ENCODE measurements at regions not wholly inside any gene's neighbourhood (a gene's known extent, or its start where the extent isn't known, plus 50 kb on each side); places are given as distances from the start of the nearest gene placed in this dataset.

DNA sequence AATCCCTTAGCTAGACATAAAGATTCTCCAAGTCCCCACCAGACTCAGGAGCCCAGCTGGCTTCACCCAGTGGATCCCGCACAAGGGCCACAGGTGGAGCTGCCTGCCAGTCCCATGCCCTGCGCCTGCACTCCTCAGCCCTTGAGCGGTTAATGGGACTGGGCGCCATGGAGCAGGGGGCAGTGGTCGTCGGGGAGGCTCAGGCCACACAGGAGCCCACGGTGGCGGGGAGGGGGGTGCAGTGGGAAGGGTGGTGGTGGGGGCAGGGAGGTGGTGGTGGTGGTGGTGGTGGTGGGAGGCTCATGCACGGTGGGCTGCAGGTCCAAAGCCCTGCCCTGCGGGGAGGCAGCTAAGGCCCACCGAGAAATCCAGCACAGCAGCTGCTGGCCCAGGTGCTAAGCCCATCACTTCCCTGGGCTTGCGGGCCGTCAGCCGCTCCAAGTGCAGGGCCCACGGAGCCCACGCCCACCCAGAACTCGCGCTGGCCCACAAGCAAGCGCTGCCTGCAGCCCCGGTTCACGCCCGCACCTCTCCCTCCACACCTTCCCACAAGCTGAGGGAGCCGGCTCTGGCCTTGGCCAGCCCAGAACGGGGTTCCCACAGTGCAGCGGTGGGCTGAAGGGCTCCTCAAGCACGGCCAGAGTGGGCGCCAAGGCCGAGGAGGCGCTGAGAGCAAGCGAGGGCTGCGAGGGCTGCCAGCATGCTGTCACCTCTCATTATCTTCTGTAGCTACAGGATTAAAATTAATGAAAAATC, 732.5 kb upstream of the POM121L12 start:
- no peaks in the 10 kb centered on the region for H3K27me3 Mint-ChIP-seq
- no peaks in the 10 kb centered on the region for H3K4me1 Mint-ChIP-seq
- H3K4me3 Mint-ChIP-seq = no peak overlapping the region
- H3K9me3 Mint-ChIP-seq = peaks cover 11% of the 10 kb centered on the region
- H3K27ac Mint-ChIP-seq = no peak overlapping the region
- H3K36me3 Mint-ChIP-seq = no peaks in the 10 kb centered on the region

DNA sequence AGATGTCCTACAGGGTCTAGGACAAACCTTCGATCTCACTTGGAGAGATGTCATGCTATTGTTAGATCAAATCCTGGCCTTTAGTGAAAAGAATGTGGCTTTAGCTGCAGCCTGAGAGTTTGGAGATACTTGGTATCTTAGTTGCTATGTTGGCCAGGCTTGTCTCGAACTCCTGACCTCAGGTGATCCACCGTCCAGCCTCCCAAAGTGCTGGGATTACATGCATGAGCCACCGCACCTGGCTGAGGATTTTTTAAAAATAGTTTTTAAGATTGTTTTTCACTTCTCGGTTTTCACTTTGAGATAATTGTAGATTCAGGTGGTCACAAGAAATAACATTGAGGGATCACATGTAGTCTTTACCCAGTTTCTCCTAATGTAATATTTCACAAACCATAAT, 738.3 kb upstream of the POM121L12 start:
- H3K9me3 Mint-ChIP-seq = peaks cover 11% of the 10 kb centered on the region
- H3K36me3 Mint-ChIP-seq = no peaks in the 10 kb centered on the region
- H3K27me3 Mint-ChIP-seq = no peaks in the 10 kb centered on the region
- H3K4me1 Mint-ChIP-seq = no peaks in the 10 kb centered on the region
- H3K4me3 Mint-ChIP-seq = no peak overlapping the region
- H3K27ac Mint-ChIP-seq = no peak overlapping the region

- Mint-ChIP-seq H3K27ac (no peak overlapping the region), H3K27me3 (no peaks in the 10 kb centered on the region), H3K4me1 (no peaks in the 10 kb centered on the region), H3K36me3 (no peaks in the 10 kb centered on the region), H3K9me3 (no peaks in the 10 kb centered on the region), H3K4me3 (no peak overlapping the region)
Observed at GRCh38 chr7:52294942-52295341, 740.5 kb upstream of the POM121L12 start.

GRCh38 chr7:52289247-52289646, 746.2 kb upstream of the POM121L12 start:
- Mint-ChIP-seq H3K27me3 (no peaks in the 10 kb centered on the region), H3K9me3 (no peaks in the 10 kb centered on the region), H3K4me3 (no peak overlapping the region), H3K36me3 (no peaks in the 10 kb centered on the region), H3K4me1 (no peaks in the 10 kb centered on the region), H3K27ac (no peak overlapping the region)

- Mint-ChIP-seq H3K4me3 (no peak overlapping the region), H3K36me3 (no peaks in the 10 kb centered on the region), H3K4me1 (no peaks in the 10 kb centered on the region), H3K27me3 (no peaks in the 10 kb centered on the region), H3K27ac (no peak overlapping the region), H3K9me3 (no peaks in the 10 kb centered on the region)
Observed at GRCh38 chr7:52287698-52288097, 747.7 kb upstream of the POM121L12 start.

GRCh38 chr7:52285689-52286088, 749.7 kb upstream of the POM121L12 start:
- H3K27ac Mint-ChIP-seq = no peak overlapping the region
- H3K4me1 Mint-ChIP-seq = no peaks in the 10 kb centered on the region
- H3K27me3 Mint-ChIP-seq = no peaks in the 10 kb centered on the region
- H3K4me3 Mint-ChIP-seq = no peak overlapping the region
- H3K36me3 Mint-ChIP-seq = no peaks in the 10 kb centered on the region
- no peaks in the 10 kb centered on the region for H3K9me3 Mint-ChIP-seq

GRCh38 chr7:52283335-52283734, 752.1 kb upstream of the POM121L12 start:
- H3K27ac Mint-ChIP-seq = no peak overlapping the region
- H3K4me3 Mint-ChIP-seq = no peak overlapping the region
- no peaks in the 10 kb centered on the region for H3K9me3 Mint-ChIP-seq
- no peaks in the 10 kb centered on the region for H3K36me3 Mint-ChIP-seq
- H3K4me1 Mint-ChIP-seq = no peaks in the 10 kb centered on the region
- no peaks in the 10 kb centered on the region for H3K27me3 Mint-ChIP-seq

DNA sequence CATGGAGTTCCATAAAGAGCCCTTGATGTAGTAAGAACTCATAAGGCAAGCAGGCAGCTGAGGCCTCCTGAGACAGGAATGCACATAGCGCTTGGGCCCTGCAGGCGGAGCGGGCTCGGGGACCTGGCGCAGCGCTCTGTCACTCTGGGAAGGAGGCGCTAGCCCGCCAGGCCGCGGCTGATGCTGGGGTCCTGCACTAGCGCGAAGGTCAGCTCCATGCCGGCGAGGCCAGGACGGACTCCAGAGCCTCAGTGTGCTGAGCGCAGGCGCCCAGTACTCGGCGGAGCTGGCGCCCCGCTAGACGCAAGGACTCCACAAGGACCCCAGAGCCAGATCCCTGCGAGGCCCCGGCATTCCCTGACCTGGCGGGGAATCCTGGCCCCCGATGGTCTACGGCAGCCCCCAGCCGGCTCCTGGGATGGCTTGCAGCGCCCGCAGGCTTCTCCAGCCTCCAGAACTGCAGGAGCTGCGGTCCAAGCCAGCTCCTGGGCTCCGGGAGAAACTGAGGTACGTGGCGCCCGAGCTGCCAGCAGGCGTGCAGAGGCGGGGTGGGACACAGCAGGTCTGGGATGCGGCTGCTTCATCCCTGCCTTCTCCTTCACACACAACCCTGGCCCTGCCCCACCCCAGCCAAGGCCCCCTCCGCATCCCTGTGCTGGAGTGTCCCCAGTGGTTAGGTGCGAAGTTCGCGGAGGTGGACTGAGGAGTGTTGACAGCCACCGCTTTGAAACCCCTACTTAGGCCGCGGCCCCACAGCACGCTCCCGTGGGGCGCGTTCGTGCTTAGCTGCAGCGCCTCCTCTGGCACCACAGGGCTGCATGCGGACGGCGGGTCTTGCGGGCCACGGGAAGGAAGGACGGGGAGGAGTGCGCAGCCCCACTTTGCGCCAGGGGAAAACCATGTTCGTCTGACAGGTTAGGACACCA, 761.5 kb upstream of the POM121L12 start:
- Mint-ChIP-seq H3K27me3 (no peaks in the 10 kb centered on the region), H3K4me1 (no peaks in the 10 kb centered on the region), H3K27ac (no peak overlapping the region), H3K36me3 (no peaks in the 10 kb centered on the region), H3K4me3 (no peak overlapping the region), H3K9me3 (no peaks in the 10 kb centered on the region)

DNA sequence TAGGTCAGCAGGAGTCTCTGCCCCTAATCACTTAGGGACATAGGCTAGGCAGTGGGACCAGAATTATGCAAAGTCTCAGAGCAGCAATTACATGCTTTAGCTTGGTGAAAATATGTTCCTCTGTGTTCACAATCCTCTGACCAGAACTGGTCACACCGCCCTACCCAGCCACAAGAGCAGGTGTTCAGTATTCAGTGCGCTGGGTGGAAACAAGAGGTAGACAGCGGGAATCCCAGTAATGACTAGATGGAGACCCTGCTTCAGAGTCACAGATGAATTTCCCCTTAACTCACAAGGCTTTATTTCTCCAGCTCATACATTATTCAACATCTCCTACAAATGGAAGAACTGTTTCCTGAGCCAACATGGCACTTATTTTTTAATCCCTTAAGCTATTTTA, 763.7 kb upstream of the POM121L12 start:
- Mint-ChIP-seq H3K27ac (no peak overlapping the region), H3K9me3 (no peaks in the 10 kb centered on the region), H3K36me3 (no peaks in the 10 kb centered on the region), H3K27me3 (no peaks in the 10 kb centered on the region), H3K4me3 (no peak overlapping the region), H3K4me1 (no peaks in the 10 kb centered on the region)

DNA sequence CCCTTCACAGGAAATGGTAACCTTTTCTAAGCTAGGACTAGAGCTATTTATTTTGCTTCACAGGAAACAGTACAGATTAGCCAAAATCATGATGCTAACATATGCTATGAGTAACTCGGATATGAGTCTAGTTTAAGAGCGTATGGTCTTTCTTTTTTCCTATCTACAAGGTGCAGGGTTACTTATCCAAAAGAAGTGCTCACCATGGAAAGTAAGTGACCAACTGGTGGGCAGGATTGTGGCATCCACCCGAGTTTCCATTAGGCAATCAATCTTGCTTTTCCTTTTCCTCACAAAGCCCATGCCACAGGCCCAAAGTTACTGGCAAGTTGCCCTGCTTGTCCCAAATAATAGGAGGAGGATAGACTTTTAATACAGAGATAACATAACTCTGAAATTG, 765.1 kb upstream of the POM121L12 start:
- Mint-ChIP-seq H3K9me3 (no peaks in the 10 kb centered on the region), H3K27ac (no peak overlapping the region), H3K36me3 (no peaks in the 10 kb centered on the region), H3K27me3 (no peaks in the 10 kb centered on the region), H3K4me3 (no peak overlapping the region), H3K4me1 (no peaks in the 10 kb centered on the region)

- no peaks in the 10 kb centered on the region for H3K9me3 Mint-ChIP-seq
- H3K27me3 Mint-ChIP-seq = no peaks in the 10 kb centered on the region
- H3K27ac Mint-ChIP-seq = no peak overlapping the region
- H3K36me3 Mint-ChIP-seq = no peaks in the 10 kb centered on the region
- no peak overlapping the region for H3K4me3 Mint-ChIP-seq
- no peaks in the 10 kb centered on the region for H3K4me1 Mint-ChIP-seq
Observed at GRCh38 chr7:52269669-52270068, 765.8 kb upstream of the POM121L12 start.

DNA sequence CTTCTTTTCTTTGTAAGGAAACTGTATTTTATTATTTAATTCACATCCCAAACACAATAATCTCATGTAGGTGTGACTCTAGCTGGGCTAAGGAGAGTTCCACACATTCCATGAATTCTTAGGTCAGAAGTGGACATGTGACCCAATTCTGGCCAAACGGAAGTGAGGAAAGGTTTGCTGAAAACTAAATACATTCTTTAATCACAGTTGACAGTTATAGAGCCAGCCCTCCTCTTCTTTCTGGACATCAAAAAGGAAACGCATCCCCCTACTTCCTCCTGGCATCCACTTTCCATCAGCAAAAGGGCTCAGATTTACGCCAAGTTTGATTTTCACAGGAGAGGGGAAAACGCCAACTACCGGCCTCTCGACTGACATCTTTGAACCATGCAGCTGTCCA, 774.4 kb upstream of the POM121L12 start:
- H3K4me3 Mint-ChIP-seq = no peak overlapping the region
- H3K9me3 Mint-ChIP-seq = peaks cover 8% of the 10 kb centered on the region
- no peaks in the 10 kb centered on the region for H3K36me3 Mint-ChIP-seq
- no peaks in the 10 kb centered on the region for H3K4me1 Mint-ChIP-seq
- no peak overlapping the region for H3K27ac Mint-ChIP-seq
- H3K27me3 Mint-ChIP-seq = no peaks in the 10 kb centered on the region

- no peaks in the 10 kb centered on the region for H3K27me3 Mint-ChIP-seq
- H3K27ac Mint-ChIP-seq = no peak overlapping the region
- H3K4me3 Mint-ChIP-seq = no peak overlapping the region
- peaks cover 8% of the 10 kb centered on the region for H3K9me3 Mint-ChIP-seq
- H3K4me1 Mint-ChIP-seq = no peaks in the 10 kb centered on the region
- H3K36me3 Mint-ChIP-seq = no peaks in the 10 kb centered on the region
Observed at GRCh38 chr7:52260046-52260665, 775.3 kb upstream of the POM121L12 start.

DNA sequence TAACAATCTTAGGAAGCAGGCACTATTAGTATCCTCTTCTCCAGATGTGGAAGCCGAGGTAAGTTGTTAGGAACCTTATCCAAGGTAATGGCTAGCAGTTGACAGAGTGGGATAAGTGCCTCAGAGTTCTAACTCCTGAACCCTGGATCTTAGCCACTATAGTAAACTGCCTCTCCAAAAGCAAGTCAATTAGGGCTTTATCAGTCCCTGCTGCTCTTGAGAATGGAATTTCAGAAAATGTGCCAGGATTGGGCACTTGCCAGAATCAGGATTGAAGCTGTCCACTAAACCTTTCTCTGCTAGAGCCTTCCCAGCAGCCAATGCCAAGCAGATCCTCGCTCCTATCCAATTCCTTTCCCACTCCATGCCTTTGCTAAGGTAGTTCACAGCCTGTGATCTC, 777.5 kb upstream of the POM121L12 start:
- Mint-ChIP-seq H3K4me3 (no peak overlapping the region), H3K36me3 (no peaks in the 10 kb centered on the region), H3K27me3 (no peaks in the 10 kb centered on the region), H3K9me3 (peaks cover 8% of the 10 kb centered on the region), H3K4me1 (no peaks in the 10 kb centered on the region), H3K27ac (no peak overlapping the region)

DNA sequence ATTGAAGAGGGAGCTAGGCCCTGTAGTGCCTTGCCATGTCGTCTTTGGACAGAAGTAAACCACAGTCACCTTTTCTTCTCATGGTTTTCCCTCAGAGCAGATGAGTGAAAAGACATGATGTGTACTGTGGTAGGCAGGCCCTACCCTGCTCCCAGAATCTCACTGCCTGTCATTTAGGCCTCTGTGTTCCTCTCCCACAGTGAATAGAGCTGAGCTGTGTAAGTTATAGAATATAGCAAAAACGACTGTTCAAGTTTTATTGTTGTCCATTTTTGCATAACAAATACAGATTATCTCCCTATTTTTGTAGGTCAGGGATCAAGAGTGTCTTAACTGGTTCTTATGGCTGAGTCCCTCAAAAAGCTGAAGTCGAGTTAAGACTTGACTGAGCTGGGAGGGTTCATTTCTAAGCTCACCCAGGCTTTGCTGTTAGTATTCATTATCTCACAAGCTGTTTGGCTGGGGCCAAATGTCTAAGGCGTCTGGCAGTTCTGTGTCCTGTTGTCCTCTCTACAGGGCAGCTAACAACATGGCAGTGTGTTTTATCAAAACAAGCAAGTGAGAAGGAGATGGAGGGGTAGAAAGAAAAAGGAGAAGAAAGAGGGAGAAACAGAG, 780.9 kb upstream of the POM121L12 start:
- H3K9me3 Mint-ChIP-seq = peaks cover 13% of the 10 kb centered on the region

More for the DNA sequence above, 780.9 kb upstream of the POM121L12 start:
- no peaks in the 10 kb centered on the region for H3K36me3 Mint-ChIP-seq
- H3K4me1 Mint-ChIP-seq = no peaks in the 10 kb centered on the region
- H3K27ac Mint-ChIP-seq = no peak overlapping the region
- no peaks in the 10 kb centered on the region for H3K27me3 Mint-ChIP-seq
- H3K4me3 Mint-ChIP-seq = no peak overlapping the region
